Neural cell (in vitro differentiated cells): ENCODE measurements at regions not wholly inside any gene's neighbourhood (a gene's known extent, or its start where the extent isn't known, plus 50 kb on each side); places are given as distances from the start of the nearest gene placed in this dataset.

Experiments used
- H2AFZ ChIP-seq: fragments of 200-600, 300-800 bp; sonication (generic), shearing (Covaris generic); 2 replicates; pipeline ENCODE4 v1.6.0; 2014; ENCODE audit warnings: low read depth, mild to moderate bottlenecking, antibody characterized with exemption, low read length, moderate library complexity
- H3F3A ChIP-seq: fragments of 200-600 bp; shearing (Covaris generic); 2 replicates; pipeline ENCODE4 v1.6.1; 2016; ENCODE audit warnings: mild to moderate bottlenecking, moderate library complexity, mixed read lengths, antibody characterized with exemption, low read length; ENCODE audit not compliant: insufficient read depth, poor library complexity, severe bottlenecking
- H3K27ac ChIP-seq: fragments of 200-600, 300-800 bp; sonication (generic), shearing (Covaris generic); 2 replicates; pipeline ENCODE4 v1.5.1; 2014; ENCODE audit warnings: mild to moderate bottlenecking, low read length, moderate library complexity
- H3K27me3 ChIP-seq: fragments of 300-800, 200-600 bp; sonication (generic), shearing (Covaris generic); 2 replicates; pipeline ENCODE4 v1.6.0; 2014; ENCODE audit warnings: mild to moderate bottlenecking, low read depth, low read length, moderate library complexity; ENCODE audit not compliant: insufficient read depth
- H3K36me3 ChIP-seq: fragments of 300-800, 200-600 bp; sonication (generic), shearing (Covaris generic); 2 replicates; pipeline ENCODE4 v1.5.1; 2014; ENCODE audit warnings: mild to moderate bottlenecking, antibody characterized with exemption, low read length, moderate library complexity; ENCODE audit not compliant: insufficient read depth
- H3K4me2 ChIP-seq: fragments of 300-800, 200-600 bp; sonication (generic), shearing (Covaris generic); 2 replicates; pipeline ENCODE4 v1.6.0; 2014; ENCODE audit warnings: mild to moderate bottlenecking, low read length
- H3K4me3 ChIP-seq: fragments of 300-800, 200-600 bp; sonication (generic), shearing (Covaris generic); 2 replicates; pipeline ENCODE4 v1.5.1; 2014; ENCODE audit warnings: mild to moderate bottlenecking, low read length, moderate library complexity
- H3K79me2 ChIP-seq: fragments of 200-600 bp; shearing (Covaris generic); replicated peaks from 2 replicates; pipeline ENCODE4 v1.6.0; 2014; ENCODE audit warnings: mild to moderate bottlenecking, low read length, moderate library complexity; ENCODE audit not compliant: insufficient read depth
- H3K9ac ChIP-seq: fragments of 300-800, 200-600 bp; sonication (generic), shearing (Covaris generic); 2 replicates; pipeline ENCODE4 v1.6.1; 2016; ENCODE audit warnings: mild to moderate bottlenecking, low read length, mixed read lengths
- H3K9me2 ChIP-seq: fragments of 200-600 bp; shearing (Covaris generic); 2 replicates; pipeline ENCODE4 v1.6.1; 2016; ENCODE audit warnings: mild to moderate bottlenecking, low read length, mixed read lengths; ENCODE audit not compliant: insufficient read depth
- H3K9me3 ChIP-seq: fragments of 200-600, 300-800 bp; sonication (generic), shearing (Covaris generic); 2 replicates; pipeline ENCODE4 v1.6.1; 2016; ENCODE audit warnings: mild to moderate bottlenecking, mixed run types, low read length, moderate library complexity, mixed read lengths
- H4K20me1 ChIP-seq: fragments of 200-600 bp; shearing (Covaris generic); 2 replicates; pipeline ENCODE4 v1.6.1; 2016; ENCODE audit warnings: mild to moderate bottlenecking, mixed run types; ENCODE audit not compliant: insufficient read depth
- EP300 ChIP-seq: fragments of 450-650 bp; conservative IDR thresholded peaks from 2 replicates; pipeline ENCODE4 v1.6.1; 2014; ENCODE audit warnings: antibody characterized with exemption, mild to moderate bottlenecking, moderate library complexity; ENCODE audit not compliant: poor library complexity, severe bottlenecking
- EZH2 ChIP-seq: fragments of 200-600, 300-800 bp; shearing (Covaris generic), sonication (generic); IDR thresholded peaks from 2 replicates; pipeline ENCODE4 v1.6.1; 2014; ENCODE audit warnings: antibody characterized with exemption, low read length, borderline replicate concordance, mild to moderate bottlenecking; ENCODE audit not compliant: insufficient read depth, poor library complexity, severe bottlenecking
- MXI1 ChIP-seq: fragments of 450-650 bp; conservative IDR thresholded peaks from 2 replicates; pipeline ENCODE4 v1.6.1; 2014; ENCODE audit warnings: antibody characterized with exemption, mild to moderate bottlenecking; ENCODE audit not compliant: poor library complexity, severe bottlenecking
- POLR2AphosphoS5 ChIP-seq: IDR thresholded peaks from 2 replicates; pipeline ENCODE4 v1.6.1; 2012
- RAD21 ChIP-seq: fragments of 450-650 bp; conservative IDR thresholded peaks from 2 replicates; pipeline ENCODE4 v1.6.1; 2014; ENCODE audit warnings: antibody characterized with exemption, mild to moderate bottlenecking, moderate library complexity
- SMC3 ChIP-seq: fragments of 450-650 bp; conservative IDR thresholded peaks from 2 replicates; pipeline ENCODE4 v1.6.1; 2014; ENCODE audit warnings: antibody characterized with exemption, mild to moderate bottlenecking, moderate library complexity; ENCODE audit not compliant: poor library complexity
- TAF1 ChIP-seq: IDR thresholded peaks from 2 replicates; pipeline ENCODE4 v1.6.1; 2012; ENCODE audit warnings: low read depth
- TF ChIP-seq, protein P1 (sequence below): IDR thresholded peaks from 2 replicates; pipeline ENCODE4 v1.6.1; 2012; ENCODE audit warnings: borderline replicate concordance
- TF ChIP-seq, protein P2 (sequence below): fragments of 450-650 bp; IDR thresholded peaks from 2 replicates; pipeline ENCODE4 v1.5.1; 2014; ENCODE audit warnings: antibody characterized with exemption, mild to moderate bottlenecking, moderate library complexity; ENCODE audit not compliant: poor library complexity, severe bottlenecking

DNA sequence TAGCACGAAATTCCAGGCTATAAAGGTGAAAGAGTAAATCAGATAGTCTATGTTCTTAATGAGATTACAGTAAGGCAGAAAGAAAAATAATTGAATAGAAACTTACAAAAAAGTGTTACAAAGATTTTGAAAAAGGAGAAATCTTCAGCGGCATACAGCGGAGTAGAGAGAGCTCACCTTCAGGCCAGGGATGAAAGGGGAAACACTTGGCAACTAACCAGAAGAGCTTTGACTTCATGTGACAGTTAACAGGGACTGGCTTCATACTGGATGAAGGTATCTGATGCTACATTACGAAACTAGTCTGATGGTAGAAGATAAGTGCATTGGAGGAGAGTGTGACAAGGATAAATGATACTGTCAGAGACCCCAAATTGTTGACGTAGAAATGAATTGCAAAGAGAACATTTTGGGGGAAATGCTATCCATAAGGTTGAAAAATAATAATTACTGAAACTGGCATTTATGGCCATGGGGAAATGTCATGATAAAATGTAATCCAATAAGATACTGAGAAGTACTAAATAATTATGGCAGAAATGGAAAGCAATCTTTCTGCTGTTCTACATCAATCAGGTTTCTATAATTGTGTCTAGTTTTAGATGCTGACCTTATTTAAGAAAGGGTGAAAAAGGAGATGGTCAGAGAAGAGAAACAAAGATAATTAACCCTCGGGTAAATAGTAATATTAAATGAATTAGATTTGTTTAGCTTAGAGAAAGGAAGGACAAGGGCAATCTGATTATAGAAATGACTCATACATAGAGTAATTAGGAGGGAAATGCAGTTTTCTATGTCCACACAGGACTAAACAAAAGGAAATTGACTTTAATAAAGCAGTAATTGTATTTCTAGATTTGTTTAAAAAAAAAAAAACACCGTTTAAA lies 808.7 kb downstream of the NCAM2 start:
- Histone ChIP-seq H3K27ac (no peak overlapping the region), H3K4me2 (no peak overlapping the region), H3K9me3 (no peaks in the 10 kb centered on the region), H3K9me2 (no peaks in the 10 kb centered on the region), H3K79me2 (no peaks in the 10 kb centered on the region), H3K27me3 (no peaks in the 10 kb centered on the region), H3F3A (no peaks in the 10 kb centered on the region), H3K9ac (no peak overlapping the region), H3K36me3 (no peaks in the 10 kb centered on the region), H4K20me1 (no peaks in the 10 kb centered on the region), H3K4me3 (no peak overlapping the region), H2AFZ (no peak overlapping the region)
- TF ChIP-seq MXI1 = no peak
- no peak for TF ChIP-seq EP300
- no peak for TF ChIP-seq TAF1
- TF ChIP-seq, protein P1, sequence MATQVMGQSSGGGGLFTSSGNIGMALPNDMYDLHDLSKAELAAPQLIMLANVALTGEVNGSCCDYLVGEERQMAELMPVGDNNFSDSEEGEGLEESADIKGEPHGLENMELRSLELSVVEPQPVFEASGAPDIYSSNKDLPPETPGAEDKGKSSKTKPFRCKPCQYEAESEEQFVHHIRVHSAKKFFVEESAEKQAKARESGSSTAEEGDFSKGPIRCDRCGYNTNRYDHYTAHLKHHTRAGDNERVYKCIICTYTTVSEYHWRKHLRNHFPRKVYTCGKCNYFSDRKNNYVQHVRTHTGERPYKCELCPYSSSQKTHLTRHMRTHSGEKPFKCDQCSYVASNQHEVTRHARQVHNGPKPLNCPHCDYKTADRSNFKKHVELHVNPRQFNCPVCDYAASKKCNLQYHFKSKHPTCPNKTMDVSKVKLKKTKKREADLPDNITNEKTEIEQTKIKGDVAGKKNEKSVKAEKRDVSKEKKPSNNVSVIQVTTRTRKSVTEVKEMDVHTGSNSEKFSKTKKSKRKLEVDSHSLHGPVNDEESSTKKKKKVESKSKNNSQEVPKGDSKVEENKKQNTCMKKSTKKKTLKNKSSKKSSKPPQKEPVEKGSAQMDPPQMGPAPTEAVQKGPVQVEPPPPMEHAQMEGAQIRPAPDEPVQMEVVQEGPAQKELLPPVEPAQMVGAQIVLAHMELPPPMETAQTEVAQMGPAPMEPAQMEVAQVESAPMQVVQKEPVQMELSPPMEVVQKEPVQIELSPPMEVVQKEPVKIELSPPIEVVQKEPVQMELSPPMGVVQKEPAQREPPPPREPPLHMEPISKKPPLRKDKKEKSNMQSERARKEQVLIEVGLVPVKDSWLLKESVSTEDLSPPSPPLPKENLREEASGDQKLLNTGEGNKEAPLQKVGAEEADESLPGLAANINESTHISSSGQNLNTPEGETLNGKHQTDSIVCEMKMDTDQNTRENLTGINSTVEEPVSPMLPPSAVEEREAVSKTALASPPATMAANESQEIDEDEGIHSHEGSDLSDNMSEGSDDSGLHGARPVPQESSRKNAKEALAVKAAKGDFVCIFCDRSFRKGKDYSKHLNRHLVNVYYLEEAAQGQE = no peak
- TF ChIP-seq RAD21 = no peak
- no peak for TF ChIP-seq EZH2
- TF ChIP-seq POLR2AphosphoS5 = no peak
- no peak for TF ChIP-seq SMC3

DNA sequence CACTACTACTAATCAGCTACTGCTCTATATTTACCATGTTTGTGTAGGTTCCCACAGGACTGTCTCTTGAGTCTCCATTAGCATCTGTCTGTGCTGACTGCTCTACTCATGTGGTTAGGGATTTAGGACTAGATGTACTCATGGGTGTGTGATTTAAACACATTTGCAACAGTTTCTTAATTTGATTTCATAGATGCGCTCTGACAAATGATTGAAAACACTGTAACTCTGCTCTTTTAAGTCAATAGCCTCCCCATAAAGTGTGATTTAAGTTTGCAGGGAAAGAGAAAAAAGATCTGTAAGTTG lies 809.3 kb downstream of the NCAM2 start:
- no peak overlapping the region for H3K27ac ChIP-seq
- H3K27me3 ChIP-seq = no peaks in the 10 kb centered on the region
- no peaks in the 10 kb centered on the region for H3K9me3 ChIP-seq
- H3K4me2 ChIP-seq = no peak overlapping the region
- H2AFZ ChIP-seq = no peak overlapping the region
- H3F3A ChIP-seq = no peaks in the 10 kb centered on the region
- no peaks in the 10 kb centered on the region for H3K79me2 ChIP-seq
- H3K9ac ChIP-seq = no peak overlapping the region
- H3K36me3 ChIP-seq = no peaks in the 10 kb centered on the region
- no peaks in the 10 kb centered on the region for H3K9me2 ChIP-seq
- H4K20me1 ChIP-seq = no peaks in the 10 kb centered on the region
- H3K4me3 ChIP-seq = no peak overlapping the region
- no peak for TF ChIP-seq EP300
- TF ChIP-seq, protein P1 = no peak
- TF ChIP-seq, protein P2, sequence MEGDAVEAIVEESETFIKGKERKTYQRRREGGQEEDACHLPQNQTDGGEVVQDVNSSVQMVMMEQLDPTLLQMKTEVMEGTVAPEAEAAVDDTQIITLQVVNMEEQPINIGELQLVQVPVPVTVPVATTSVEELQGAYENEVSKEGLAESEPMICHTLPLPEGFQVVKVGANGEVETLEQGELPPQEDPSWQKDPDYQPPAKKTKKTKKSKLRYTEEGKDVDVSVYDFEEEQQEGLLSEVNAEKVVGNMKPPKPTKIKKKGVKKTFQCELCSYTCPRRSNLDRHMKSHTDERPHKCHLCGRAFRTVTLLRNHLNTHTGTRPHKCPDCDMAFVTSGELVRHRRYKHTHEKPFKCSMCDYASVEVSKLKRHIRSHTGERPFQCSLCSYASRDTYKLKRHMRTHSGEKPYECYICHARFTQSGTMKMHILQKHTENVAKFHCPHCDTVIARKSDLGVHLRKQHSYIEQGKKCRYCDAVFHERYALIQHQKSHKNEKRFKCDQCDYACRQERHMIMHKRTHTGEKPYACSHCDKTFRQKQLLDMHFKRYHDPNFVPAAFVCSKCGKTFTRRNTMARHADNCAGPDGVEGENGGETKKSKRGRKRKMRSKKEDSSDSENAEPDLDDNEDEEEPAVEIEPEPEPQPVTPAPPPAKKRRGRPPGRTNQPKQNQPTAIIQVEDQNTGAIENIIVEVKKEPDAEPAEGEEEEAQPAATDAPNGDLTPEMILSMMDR = no peak
- no peak for TF ChIP-seq POLR2AphosphoS5
- TF ChIP-seq RAD21 = no peak
- TF ChIP-seq MXI1 = no peak
- TF ChIP-seq SMC3 = no peak
- TF ChIP-seq TAF1 = no peak
- TF ChIP-seq EZH2 = no peak
